Testis (tissue), 2 donors: ENCODE measurements at regions not wholly inside any gene's neighbourhood (a gene's known extent, or its start where the extent isn't known, plus 50 kb on each side); places are given as distances from the start of the nearest gene placed in this dataset.

ENCODE experiments used
- DNase-seq: peaks from one replicate; pipeline ENCODE4 v3.0.0-alpha.2; 2019
- H3K27ac ChIP-seq, 2 donors: fragments of 200-600 bp; sonication (generic); one replicate each; pipeline ENCODE4 v1.5.1; 2019
- H3K27me3 ChIP-seq: fragments of 200-600 bp; sonication (generic); one replicate; pipeline ENCODE4 v1.5.1; 2019
- H3K36me3 ChIP-seq: fragments of 200-600 bp; sonication (generic); one replicate; pipeline ENCODE4 v1.5.1; 2017; ENCODE audit warnings: low read depth; ENCODE audit errors: missing control alignments
- H3K4me1 ChIP-seq: fragments of 200-600 bp; sonication (generic); one replicate; pipeline ENCODE4 v1.5.1; 2019
- H3K4me3 ChIP-seq, 2 donors: fragments of 200-600 bp; sonication (generic); one replicate each; pipeline ENCODE4 v1.5.1; 2017 to 2019
- H3K9me3 ChIP-seq: fragments of 200-600 bp; sonication (generic); one replicate; pipeline ENCODE4 v1.5.1; 2017
- CTCF ChIP-seq, 3 experiments: fragments of 450-650 bp in 2 of 3; fragments of 200-600 bp in 1 of 3; sonication (generic) in 1 of 3; IDR thresholded peaks; one replicate each; pipeline ENCODE4 v1.5.1; 2016 to 2019; ENCODE audit warnings: antibody characterized with exemption in 3 of 3, mild to moderate bottlenecking in 2 of 3, moderate library complexity in 1 of 3
- POLR2A ChIP-seq: fragments of 450-650 bp; IDR thresholded peaks from one replicate; pipeline ENCODE4 v1.6.1; 2017; ENCODE audit warnings: antibody characterized with exemption, mild to moderate bottlenecking, moderate library complexity
- WGBS, 2 donors: methylation state at CpG; one replicate each; pipeline ENCODE4 v1.1.5; 2018; 5-methylcytosine and 5-hydroxymethylcytosine counted together
- intact Hi-C: fragments of 100-400 bp; cut with DNase I; formaldehyde crosslinking; loops from one replicate; pipeline ENCODE4 v1.15.1; 2023; ENCODE audit warnings: low total_unique reads

- Histone ChIP-seq H3K9me3 (no peaks in the 10 kb centered on the region), H3K4me3 (no peak overlapping the region), H3K27ac (no peak overlapping the region), H3K4me1 (no peaks in the 10 kb centered on the region), H3K36me3 (no peaks in the 10 kb centered on the region), H3K27me3 (no peaks in the 10 kb centered on the region)
- intact Hi-C loops, result loop anchor here (5.0 kb wide), 1 partner anchor 158 kb away; no protein-coding TSS in a partner anchor
- WGBS, 2 donors, result 10 to 14% methylated on average over 18 of the region's 18 CpGs
- no peak for TF ChIP-seq POLR2A
- TF ChIP-seq CTCF (IDR thresholded peaks at IDR 0.05), result peak; percentile 72 to 88 (median 87)
- peak; percentile 65 for DNase-seq
Measured at GRCh38 chr20:20824924-20825584, 112.6 kb upstream of the RALGAPA2 start.

GRCh38 chr20:20823476-20823881 is 111.0 kb upstream of the RALGAPA2 start:
- Histone ChIP-seq H3K9me3 (no peaks in the 10 kb centered on the region), H3K36me3 (no peaks in the 10 kb centered on the region), H3K4me1 (no peaks in the 10 kb centered on the region), H3K27me3 (no peaks in the 10 kb centered on the region), H3K27ac (no peak overlapping the region), H3K4me3 (no peak overlapping the region)
- TF ChIP-seq POLR2A (no peak), CTCF (IDR thresholded peaks at IDR 0.05) (no peak)
- DNase-seq, result no peak
- 91 to 93% methylated on average over 11 of the region's 11 CpGs for WGBS, 2 donors
- intact Hi-C loops, result no loop called here

GRCh38 chr20:20821484-20822260 is 109.2 kb upstream of the RALGAPA2 start:
- Histone ChIP-seq H3K27ac (no peak overlapping the region), H3K36me3 (no peaks in the 10 kb centered on the region), H3K9me3 (no peaks in the 10 kb centered on the region), H3K27me3 (no peaks in the 10 kb centered on the region), H3K4me1 (no peaks in the 10 kb centered on the region), H3K4me3 (no peak overlapping the region)
- TF ChIP-seq CTCF (IDR thresholded peaks at IDR 0.05) (no peak), POLR2A (no peak)
- no peak for DNase-seq
- WGBS, 2 donors, result 76 to 78% methylated on average over 12 of the region's 12 CpGs
- intact Hi-C loops, result no loop called here

GRCh38 chr20:20820785-20821483 is 108.5 kb upstream of the RALGAPA2 start:
- Histone ChIP-seq H3K4me3 (no peak overlapping the region), H3K27me3 (no peaks in the 10 kb centered on the region), H3K4me1 (no peaks in the 10 kb centered on the region), H3K36me3 (no peaks in the 10 kb centered on the region), H3K27ac (no peak overlapping the region), H3K9me3 (no peaks in the 10 kb centered on the region)
- no peak for DNase-seq
- intact Hi-C loops, result no loop called here
- TF ChIP-seq CTCF (IDR thresholded peaks at IDR 0.05), result no peak
- no peak for TF ChIP-seq POLR2A
- 66 to 67% methylated on average over 8 to 9 of the region's 9 CpGs for WGBS, 2 donors
